ENCODE measurements at regions not wholly inside any gene's neighbourhood (a gene's known extent, or its start where the extent isn't known, plus 50 kb on each side); places are given as distances from the start of the nearest gene placed in this dataset.
"Not testable (repeated sequence)": the region's sequence is repeated elsewhere in the genome, so short reads cannot be mapped to it uniquely, and the experiment has no call there.

DNA sequence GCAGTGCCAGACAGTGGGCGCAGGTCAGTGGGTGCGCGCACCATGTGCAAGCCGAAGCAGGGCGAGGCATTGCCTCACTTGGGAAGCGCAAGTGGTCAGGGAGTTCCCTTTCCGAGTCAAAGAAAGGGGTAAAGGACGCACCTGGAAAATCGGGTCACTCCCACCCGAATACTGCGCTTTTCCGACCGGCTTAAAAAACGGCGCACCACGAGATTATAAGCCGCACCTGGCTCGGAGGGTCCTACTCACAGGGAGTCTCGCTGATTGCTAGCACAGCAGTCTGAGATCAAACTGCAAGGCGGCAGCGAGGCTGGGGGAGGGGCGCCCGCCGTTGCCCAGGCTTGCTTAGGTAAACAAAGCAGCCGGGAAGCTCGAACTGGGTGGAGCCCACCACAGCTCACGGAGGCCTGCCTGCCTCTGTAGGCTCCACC, 77.9 kb downstream of the NR4A2 start:
- not testable (repeated sequence) for DNase-seq

DNA sequence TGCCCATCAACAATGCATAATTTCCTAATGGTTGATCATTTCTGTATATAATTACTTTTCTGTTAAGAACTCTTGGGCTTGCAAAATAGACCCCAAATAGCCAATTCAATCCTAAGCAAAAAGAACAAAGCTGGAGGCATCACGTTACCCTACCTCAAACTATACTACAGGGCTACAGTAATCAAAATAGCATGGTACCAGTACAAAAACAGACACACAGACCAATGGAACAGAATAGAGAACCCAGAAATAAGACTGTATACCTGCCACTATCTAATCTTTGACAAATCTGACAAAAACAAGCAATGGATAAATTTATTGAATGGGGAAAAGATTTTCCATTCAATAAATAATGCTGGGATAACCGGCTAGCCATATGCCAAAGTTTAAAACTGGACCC, 78.8 kb downstream of the NR4A2 start:
- no peak for DNase-seq

DNA sequence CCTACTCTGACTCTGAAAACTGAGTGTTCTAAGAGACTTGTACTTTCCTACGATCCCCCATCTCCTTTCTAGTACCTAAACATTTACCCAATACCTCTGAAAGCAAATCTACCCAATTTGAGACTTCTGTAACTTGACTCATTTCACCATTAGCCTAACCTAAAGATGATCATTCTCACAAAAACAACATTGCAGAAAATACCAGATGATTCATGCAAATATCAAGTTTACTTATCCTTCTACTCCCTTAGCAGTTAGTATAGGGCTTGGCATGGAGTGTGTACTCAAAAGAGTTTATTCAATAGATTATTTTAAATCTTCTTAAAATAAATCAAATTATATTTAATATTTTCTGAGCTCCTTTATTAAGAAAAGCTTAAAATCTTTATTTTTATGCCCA, 89.6 kb downstream of the NR4A2 start:
- no peak for DNase-seq

DNA sequence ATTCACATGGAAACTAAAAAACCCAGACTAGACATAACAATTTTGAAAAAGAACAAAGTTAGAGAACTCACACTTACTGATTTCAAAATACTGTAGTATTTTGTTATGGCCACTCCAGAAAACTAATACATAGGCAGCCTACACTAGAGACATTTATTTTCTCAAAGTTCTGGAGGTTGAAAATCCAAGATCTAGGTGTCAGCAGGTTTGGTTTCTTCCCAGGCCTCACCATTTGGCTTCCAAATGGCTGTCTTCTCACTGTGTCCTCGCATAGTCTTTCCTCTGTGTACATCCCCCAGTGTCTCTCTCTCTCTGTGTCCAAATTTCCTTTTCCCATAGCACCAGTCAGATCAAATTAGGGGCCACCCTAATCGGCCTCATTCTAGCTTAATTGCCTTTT, 95.0 kb downstream of the NR4A2 start:
- no peak for DNase-seq

DNA sequence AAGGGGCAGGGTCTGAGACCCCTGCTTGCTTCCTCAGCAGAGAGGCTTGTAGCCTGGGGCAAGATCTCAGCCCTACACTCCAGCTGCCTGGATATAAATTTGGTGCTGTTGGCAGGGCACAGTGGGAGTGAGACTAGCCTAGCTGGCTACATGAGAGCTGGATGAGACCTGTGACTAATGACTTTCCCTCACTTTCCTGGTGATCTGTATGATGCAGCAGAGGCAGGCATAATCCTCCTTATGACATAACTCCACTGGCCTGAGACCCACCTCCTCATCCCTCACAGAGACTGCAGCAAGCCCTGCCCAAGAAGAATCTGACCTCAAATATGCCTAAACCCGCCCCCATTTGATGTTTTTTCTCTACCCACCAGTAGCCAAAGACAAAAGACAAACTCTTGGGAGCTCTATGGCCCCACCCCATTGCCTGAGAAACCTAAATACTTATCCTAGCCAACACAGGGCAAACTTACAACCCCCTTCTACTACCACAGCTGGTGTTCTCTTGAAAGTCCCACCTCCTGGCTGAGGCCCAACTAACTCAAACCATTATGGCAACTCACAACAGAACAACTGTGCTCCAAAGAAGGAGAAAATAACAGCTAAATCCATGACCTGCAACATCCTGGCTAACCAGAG, 102.7 kb downstream of the NR4A2 start:
- no peak for DNase-seq

DNA sequence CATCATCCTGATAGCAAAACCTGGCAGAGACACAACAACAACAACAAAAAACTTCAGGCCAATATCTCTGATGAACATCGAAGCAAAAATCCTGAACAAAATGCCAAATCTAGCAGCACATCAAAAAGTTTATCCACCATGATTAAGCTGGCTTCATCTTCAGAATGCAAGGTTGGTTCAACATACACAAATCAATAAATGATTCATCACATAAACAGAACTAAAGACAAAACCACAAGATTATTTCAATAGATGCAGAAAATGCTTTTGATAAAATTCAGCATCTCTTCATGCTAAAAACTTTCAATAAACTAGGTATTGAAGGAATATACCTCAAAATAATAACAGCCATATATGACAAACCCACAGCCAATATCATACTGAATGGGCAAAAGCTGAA, 109.2 kb downstream of the NR4A2 start:
- not testable (repeated sequence) for DNase-seq

DNA sequence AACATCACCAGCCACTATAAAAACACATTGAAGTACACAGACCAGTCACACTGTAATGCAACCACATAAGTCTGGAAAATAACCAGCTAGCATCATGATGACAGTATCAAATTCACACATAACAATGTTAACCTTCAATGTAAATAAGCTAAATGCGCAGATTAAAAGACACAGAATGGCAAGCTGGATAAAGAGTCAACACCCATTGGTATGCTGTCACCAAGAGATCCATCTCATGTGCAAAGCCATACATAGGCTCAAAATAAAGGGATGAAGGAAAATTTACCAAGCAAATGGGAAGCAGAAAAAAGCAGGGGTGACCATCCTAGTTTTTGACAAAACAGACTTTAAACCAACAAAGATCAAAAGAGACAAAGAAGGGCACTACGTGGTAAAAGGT, 110.8 kb downstream of the NR4A2 start:
- no peak for DNase-seq

DNA sequence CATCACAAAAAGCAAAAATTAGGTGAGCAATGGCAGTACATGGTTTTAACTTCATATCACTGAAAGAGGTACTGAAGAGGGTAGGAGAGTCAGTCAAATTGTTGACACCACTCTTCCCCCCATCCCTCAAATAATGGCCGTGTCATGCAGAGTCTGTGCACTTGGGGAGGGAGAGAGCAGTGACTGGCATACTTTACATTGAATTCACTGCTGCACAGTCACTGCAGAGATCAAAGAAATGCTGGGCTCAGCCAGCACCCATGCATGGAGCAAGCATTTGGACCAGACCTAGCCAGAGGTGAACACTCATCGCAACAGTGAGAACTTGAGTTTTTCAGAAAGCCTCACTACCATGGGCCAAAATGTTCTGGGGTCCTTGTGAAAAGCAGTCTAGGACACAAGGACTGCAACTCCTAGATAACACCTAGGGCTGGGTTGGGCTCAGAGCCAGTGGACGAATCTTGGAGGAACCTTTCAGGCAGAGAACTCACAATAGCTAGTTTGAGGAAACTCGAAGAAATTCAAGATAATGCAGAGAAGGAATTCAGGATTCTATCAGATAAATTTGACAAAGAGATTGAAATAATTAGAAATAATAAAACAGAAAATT, 112.9 kb downstream of the NR4A2 start:
- DNase-seq, result no peak

DNA sequence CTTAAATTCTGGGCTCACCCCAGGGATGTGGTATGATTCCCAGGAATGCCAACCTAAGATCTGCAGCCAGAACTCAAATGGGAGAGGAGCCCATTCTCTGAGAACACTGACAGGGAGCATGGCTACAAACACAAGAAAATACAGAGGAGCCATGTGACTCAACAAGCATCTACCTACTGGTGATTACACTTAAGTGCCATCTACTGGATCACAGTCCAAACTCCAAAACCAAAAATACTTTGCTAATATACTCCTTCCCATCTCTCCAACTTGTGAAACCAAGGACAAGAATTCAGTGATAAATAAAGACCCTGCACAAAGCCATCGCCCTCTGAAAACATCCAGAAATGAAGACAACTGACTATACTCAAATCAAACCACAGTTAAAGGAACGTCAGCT, 116.9 kb downstream of the NR4A2 start:
- DNase-seq, result no peak

DNA sequence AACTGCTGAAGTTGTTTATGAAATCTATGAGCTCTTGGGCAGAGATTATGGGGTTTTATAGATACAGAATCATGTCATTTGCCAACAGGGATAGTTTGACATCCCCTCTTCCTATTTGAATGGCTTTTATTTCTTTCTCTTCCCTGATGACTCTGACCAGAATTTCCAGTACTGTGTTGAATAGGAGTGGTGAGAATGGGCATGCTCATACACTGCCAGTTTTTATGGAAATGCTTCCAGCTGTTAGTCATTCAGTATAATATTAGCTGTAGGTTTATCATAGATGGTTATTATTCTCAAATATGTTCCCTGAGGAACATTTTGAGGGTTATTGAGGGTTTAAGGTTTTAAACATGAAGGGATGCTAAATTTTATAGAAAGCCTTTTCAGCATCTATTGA, 121.2 kb downstream of the NR4A2 start:
- no peak for DNase-seq

DNA sequence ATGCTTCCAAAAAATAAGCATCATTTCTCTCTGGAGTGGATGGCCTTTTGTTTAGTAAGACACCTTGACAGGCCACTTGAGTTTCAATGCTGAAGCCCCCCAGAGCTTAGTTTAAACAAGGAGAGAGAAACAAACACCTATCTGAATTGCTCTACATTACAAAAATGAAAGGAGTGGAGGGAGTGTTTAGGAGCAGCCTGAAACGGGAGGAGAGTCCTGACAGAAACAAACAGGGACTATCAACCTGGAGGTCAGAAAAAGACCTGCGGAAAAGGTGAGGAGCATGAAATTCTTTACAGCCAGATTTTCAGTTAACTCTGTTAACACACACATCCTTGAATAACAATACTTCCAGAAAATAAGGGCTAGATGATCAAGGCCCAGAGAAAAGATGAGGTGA, 126.2 kb downstream of the NR4A2 start:
- no peak for DNase-seq

DNA sequence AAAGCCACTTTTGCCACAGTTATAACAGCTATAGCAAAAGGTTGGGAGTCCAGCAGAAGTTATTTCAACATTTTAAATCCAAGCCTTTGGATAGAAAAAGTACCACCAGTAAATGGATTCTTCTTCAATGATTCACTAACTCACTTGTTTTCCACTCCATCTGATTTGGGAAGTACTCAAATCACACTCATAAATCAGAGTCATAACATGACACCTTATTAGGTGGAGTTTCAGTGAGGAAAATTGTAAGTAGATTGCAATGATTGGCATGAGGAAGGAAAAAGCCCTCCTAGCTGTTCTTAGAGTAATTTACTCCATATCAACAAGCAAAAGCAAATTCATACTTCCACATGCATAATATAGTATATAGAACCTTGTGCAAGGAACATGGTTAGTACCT, 132.9 kb downstream of the NR4A2 start:
- DNase-seq, result no peak

DNA sequence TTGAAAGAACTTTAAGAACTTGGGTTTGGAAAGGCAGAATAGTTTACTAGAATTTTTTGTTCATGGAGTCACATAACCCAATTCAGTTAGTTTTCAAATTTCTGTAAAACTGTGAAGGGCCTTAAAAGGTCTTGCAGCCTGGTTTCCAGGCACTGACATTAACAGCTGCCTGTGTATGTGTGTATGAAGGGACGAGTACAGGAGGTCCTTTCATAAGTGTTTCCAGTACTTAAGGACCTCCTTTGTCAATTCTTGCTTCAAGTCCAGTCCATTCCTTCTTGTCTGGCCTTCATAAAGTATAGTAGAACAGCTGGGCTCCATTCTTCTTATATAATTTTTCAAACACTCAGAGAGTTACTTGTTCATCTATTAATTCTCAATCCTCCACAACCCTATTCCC, 136.5 kb downstream of the NR4A2 start:
- no peak for DNase-seq

DNA sequence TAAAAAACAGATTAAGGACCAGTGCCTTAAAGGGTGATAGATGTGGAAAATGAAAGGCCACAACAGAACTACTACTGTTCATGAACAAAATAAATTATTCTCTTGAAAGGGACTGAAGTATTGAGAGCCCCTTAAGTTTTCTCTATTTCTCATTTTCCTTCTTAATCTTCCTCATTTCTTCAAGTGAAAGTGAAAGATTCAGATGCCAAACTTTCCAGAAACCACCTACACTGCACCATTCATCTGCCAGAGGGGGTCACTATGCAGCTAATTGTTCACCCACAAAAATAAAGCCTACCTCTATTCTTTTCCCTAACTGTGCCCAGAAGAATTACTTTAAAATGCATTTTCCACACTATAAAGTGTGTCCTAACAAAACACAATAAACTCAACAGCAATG, 140.1 kb downstream of the NR4A2 start:
- peak; percentile 7 for DNase-seq

DNA sequence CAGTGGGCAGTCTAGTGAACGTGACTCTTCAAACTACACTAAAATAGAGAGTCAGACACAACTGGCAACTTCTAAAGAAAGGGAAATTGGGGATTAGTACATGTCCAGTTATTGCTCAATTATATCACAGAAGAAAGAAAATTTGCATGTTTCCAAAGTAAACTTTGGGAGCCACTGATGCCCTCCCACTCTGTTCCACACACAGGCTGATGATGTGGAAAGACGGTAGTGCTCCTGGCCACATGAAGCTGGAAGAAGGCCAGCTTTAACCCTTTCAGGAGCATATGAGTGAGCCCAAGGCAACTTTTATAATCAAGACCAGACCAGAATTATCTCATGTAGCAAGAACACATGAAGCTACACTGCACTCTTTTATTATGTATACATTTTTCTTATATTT, 141.0 kb downstream of the NR4A2 start:
- no peak for DNase-seq

DNA sequence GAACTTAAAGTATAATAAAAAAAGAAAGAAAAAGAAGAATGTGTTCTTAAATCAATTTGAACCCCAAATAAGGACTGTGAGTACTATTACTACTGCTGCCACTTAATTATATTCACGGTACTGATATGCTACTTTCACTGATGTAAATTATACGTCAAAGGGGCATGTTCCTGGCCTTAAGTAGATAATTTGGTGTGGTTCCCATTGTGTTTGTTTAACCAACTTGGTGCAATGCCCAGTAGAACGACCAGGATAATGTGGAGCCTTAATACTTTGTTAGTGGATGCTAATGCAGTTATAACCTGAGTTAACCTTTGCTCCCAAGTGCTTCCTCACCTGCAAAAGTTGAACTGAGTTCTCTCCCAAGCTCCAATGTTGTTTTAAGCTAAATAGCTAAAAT, 142.0 kb downstream of the NR4A2 start:
- DNase-seq, result no peak

DNA sequence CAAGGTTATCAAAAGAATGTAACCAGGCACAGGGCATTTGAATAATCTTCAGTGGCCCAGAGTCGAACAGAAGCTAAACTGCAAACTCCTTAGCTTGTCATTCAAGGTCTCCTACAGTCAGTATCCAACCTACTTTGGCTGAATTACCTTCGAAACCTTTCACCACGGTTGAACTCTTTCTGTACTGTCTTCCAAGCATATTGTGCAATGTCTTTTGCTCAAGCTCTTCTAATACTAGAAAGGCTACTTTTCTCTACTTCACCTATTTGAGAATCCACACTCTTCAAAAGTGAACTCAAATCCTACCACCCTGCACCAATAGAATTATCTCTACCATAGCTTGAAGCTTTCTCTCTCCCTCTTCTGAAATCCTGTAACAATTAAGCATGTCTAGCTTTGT, 142.9 kb downstream of the NR4A2 start:
- no peak for DNase-seq

DNA sequence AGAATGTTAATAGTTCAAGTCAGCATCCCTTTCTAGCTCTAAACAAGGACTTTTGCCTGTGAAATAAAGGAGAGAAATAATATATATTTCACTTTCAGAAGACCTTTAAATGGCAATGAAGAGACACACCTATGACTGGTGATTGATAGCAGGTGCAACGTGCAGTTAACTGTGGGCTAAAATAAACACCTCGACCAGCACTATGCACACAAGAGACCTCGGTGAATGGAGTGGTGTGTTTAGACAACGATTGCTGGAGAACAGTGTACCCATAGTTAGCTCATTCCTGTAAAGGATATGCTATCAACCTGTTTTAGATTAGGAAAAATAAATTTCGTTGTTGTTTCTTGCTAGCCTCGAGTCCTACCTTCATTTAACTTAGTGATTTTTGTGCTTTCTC, 143.4 kb downstream of the NR4A2 start:
- no peak for DNase-seq

DNA sequence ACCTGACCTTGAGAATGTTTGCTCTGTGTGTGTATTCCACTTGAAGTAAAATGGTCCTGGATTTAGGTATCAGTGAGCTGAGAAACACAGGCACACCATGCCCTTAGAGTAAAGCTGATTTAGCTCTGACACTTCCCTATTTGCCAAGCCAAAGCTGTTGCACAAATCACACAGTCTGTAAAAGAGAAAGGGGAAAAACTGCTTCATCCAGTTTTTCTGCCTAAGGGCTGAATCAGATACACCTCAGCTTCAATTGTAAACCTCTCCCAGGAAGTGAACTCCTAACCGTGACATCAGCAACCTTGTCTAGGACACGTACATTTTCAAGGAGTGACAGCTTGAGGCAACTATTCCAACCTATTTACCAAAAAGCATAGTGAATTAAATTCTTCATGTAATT, 150.4 kb downstream of the NR4A2 start:
- no peak for DNase-seq

DNA sequence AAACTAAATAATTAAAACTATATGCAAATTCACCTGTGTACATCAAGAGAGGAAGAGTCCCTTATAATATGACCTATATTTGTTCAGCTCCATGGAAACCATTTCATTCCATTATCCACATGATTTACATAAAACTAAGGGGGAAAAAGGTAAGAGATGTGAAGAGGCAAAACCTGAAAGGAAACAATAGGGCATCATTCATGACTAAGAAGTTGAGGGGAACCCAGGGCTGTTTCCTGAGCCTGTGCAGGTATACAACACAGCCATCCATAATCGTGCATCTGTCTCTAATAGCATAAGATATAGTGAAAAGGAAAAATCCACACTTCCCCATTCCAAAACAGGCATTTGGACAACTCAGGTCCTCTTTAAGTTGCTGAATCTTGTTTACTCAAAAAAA, 151.3 kb downstream of the NR4A2 start:
- no peak for DNase-seq

DNA sequence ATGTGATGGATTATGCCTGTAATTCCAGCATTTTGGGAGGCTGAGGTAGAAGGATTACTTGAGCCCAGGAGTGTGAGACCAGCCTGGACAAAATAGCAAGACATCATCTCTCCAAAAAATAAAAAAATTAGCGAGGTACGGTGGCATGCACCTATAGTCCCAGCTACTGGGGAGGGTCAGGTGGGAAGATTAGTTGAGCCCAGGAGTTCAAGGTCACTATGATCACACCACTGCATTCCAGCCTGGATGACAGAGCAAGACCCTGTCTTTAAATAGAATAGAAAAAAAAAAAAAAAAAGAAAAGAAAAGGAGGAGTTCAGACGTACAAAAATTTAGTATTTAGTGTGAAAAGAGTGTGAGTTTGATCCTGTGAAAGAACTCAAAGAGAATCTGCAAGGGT, 154.9 kb downstream of the NR4A2 start:
- no peak for DNase-seq

DNA sequence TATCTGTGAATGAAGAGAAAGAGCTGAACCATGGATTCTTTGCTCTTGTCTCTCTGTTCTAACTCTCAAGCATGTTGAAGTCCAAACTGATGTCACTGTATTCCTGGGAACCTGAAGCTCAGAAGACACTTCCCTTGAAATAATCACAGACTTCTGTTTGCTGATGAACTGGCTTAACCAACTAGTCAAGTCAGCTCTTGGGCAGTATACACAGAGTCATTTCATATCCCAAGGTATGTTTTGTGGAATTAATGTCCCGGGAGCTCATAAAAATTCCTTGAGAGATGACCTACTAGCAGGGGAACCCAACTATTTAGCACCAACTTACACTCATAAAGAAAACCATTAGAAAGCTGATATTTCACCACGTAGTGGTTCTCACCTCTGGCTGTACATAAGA, 156.6 kb downstream of the NR4A2 start:
- DNase-seq, result no peak

DNA sequence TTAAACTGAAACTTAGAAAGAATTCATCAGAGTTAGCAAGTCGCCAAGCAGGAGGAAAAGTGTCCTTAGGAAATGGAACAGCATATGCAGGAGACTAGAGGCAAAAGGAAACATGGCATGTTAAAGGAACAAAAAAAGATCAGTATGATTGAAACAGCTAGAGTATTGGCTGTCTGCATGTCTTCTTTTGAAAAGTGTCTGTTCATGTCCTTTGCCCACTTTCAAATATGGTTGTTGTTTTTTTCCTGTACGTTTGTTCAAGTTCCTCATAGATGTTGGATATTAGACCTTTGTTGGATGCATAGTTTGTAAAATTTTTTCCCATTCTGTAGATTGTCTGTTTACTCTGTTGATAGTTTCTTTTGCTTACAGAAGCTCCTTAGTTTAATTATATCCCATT, 161.6 kb downstream of the NR4A2 start:
- DNase-seq, result no peak

DNA sequence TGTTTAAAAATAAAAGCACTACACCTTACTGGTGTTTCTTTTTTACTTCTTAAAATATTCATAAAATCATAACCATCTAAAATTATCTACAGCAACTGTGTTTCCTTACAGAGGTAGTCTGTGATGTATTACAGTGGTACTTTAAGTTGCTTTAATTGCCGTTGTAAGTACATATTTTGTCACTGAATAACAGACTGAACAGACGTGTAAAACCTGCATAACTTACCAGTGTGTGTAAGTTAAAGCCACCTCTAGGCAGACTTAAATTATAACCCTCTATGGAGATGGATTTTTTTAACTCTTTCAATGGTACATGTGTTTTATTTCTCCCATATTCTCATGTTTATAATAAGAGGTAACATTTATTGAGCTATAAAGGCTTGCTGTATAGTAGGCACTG, 166.8 kb downstream of the NR4A2 start:
- no peak for DNase-seq

DNA sequence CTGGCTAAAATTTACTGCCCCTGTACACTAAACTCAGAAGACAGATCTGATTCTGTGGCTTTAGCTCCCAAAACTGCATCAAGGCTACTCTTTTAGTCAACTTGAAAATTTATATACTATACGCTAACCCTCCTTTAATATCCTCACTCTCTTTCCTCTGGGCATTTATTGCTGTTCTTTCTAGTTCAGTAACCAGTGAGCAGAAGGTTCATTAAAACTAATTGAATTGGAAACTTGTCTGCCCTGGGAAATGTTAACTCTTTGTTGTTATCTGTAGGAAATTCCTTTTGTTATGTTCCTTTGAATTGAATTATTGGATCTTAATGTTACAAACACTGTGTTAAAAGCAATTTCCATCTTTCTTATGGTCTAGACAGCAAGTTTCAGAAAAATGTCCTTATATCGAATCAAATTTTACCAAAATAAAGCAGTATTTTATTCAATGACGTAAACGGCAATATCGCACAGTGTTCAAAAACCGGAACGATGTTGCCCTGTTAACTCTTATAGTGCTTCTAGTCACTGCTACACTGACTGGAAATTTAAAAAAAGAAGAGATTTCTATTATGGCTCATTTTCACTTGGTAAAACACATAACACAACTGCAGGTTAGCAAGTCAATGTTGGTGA, 168.3 kb downstream of the NR4A2 start:
- no peak for DNase-seq
